HG03108 (cell line): ENCODE measurements at regions not wholly inside any gene's neighbourhood (a gene's known extent, or its start where the extent isn't known, plus 50 kb on each side); places are given as distances from the start of the nearest gene placed in this dataset.

Experiments used
- ATAC-seq: cut with Tn5 transposase; IDR thresholded peaks from one replicate; pipeline ENCODE4 v1.9.1; 2021; ENCODE audit warnings: moderate library complexity; ENCODE audit not compliant: unreplicated experiment

- peak; percentile 58 for ATAC-seq
Measured at GRCh38 chr5:52710310-52710971, 77.3 kb upstream of the ITGA1 start.

GRCh38 chr5:52710972-52711596, 76.6 kb upstream of the ITGA1 start:
- no peak for ATAC-seq

- no peak for ATAC-seq
Measured at GRCh38 chr5:52712354-52712753, 75.4 kb upstream of the ITGA1 start.

- ATAC-seq = peak; percentile 74
Measured at GRCh38 chr5:52725065-52725746, 62.5 kb upstream of the ITGA1 start.

GRCh38 chr5:52725808-52726207, 61.9 kb upstream of the ITGA1 start:
- ATAC-seq = no peak

- no peak for ATAC-seq
Measured at GRCh38 chr5:52727020-52727419, 60.7 kb upstream of the ITGA1 start.

- ATAC-seq = no peak
Measured at GRCh38 chr5:52727576-52727975, 60.1 kb upstream of the ITGA1 start.

- no peak for ATAC-seq
Measured at GRCh38 chr5:52728224-52728623, 59.5 kb upstream of the ITGA1 start.

- ATAC-seq = no peak
Measured at GRCh38 chr5:52728686-52729085, 59.0 kb upstream of the ITGA1 start.

- ATAC-seq = no peak
Measured at GRCh38 chr5:52731274-52732027, 56.3 kb upstream of the ITGA1 start.

GRCh38 chr5:52734557-52734956, 53.2 kb upstream of the ITGA1 start:
- no peak for ATAC-seq

GRCh38 chr5:52735139-52735538, 52.6 kb upstream of the ITGA1 start:
- ATAC-seq = no peak
